Activated CD4-positive, alpha-beta T cell treated with anti-CD3 and anti-CD28 coated beads, Interleukin-2, amount 10 ng/mL, durations not matched to agents 7 days and 5 days (primary cell): ENCODE measurements at regions not wholly inside any gene's neighbourhood (a gene's known extent, or its start where the extent isn't known, plus 50 kb on each side); places are given as distances from the start of the nearest gene placed in this dataset.
"Not testable (repeated sequence)": the region's sequence is repeated elsewhere in the genome, so short reads cannot be mapped to it uniquely, and the experiment has no call there.

Experiments
- CTCF ChIA-PET: fragments of 350-600 bp; sonication (Branson Sonifier 250); formaldehyde crosslinking; loops from one replicate; lab custom pipeline; 2021; ENCODE audit warnings: antibody characterized with exemption; lab: Charles Lee
- POLR2A ChIA-PET: fragments of 350-600 bp; sonication (Branson Sonifier 250); formaldehyde crosslinking; loops from one replicate; lab custom pipeline; 2021; ENCODE audit warnings: antibody characterized with exemption; lab: Charles Lee
- DNase-seq: peaks from one replicate; pipeline ENCODE4 v3.0.0-alpha.2; 2020
- H3K27ac Mint-ChIP-seq: one replicate; pipeline ENCODE4 v1.8.0; 2021; ENCODE audit warnings: mild to moderate bottlenecking, moderate library complexity, mixed read lengths
- H3K27me3 Mint-ChIP-seq: one replicate; pipeline ENCODE4 v1.8.0; 2021; ENCODE audit warnings: mixed read lengths
- H3K36me3 Mint-ChIP-seq: one replicate; pipeline ENCODE4 v1.8.0; 2021; ENCODE audit warnings: low read depth, mixed read lengths
- H3K4me1 Mint-ChIP-seq: one replicate; pipeline ENCODE4 v1.8.0; 2021; ENCODE audit warnings: mixed read lengths
- H3K4me3 Mint-ChIP-seq: one replicate; pipeline ENCODE4 v1.8.0; 2021; ENCODE audit warnings: mild to moderate bottlenecking, moderate library complexity, mixed read lengths
- H3K9me3 Mint-ChIP-seq: one replicate; pipeline ENCODE4 v1.8.0; 2021; ENCODE audit warnings: mixed read lengths

GRCh38 chr16:22633280-22633679, 122.6 kb downstream of the NPIPB5 start:
- H3K9me3 Mint-ChIP-seq = no peaks in the 10 kb centered on the region
- peaks cover 6% of the 10 kb centered on the region for H3K27me3 Mint-ChIP-seq
- no peaks in the 10 kb centered on the region for H3K4me1 Mint-ChIP-seq
- CTCF ChIA-PET = interaction anchor here (1.0 to 1.4 kb wide), 2 partner anchors 9 to 18 kb away, joined by 3 read pairs; no protein-coding TSS in a partner anchor
- H3K27ac Mint-ChIP-seq = no peak overlapping the region
- DNase-seq = no peak
- no peak overlapping the region for H3K4me3 Mint-ChIP-seq
- POLR2A ChIA-PET = no interaction called here
- H3K36me3 Mint-ChIP-seq = no peaks in the 10 kb centered on the region

- POLR2A ChIA-PET = no interaction called here
- H3K4me3 Mint-ChIP-seq = no peak overlapping the region
- H3K36me3 Mint-ChIP-seq = no peaks in the 10 kb centered on the region
- H3K4me1 Mint-ChIP-seq = no peaks in the 10 kb centered on the region
- no peaks in the 10 kb centered on the region for H3K9me3 Mint-ChIP-seq
- H3K27ac Mint-ChIP-seq = no peak overlapping the region
- peaks cover 6% of the 10 kb centered on the region for H3K27me3 Mint-ChIP-seq
- DNase-seq = no peak
- CTCF ChIA-PET = interaction anchor here (1.0 to 1.4 kb wide), 2 partner anchors 8 to 19 kb away, joined by 3 read pairs; no protein-coding TSS in a partner anchor
Measured at GRCh38 chr16:22633799-22634198, 123.1 kb downstream of the NPIPB5 start.

GRCh38 chr16:22634954-22635353, 124.3 kb downstream of the NPIPB5 start:
- CTCF ChIA-PET = no interaction called here
- Mint-ChIP-seq H3K27me3 (peaks cover 6% of the 10 kb centered on the region), H3K4me1 (no peaks in the 10 kb centered on the region), H3K4me3 (no peak overlapping the region), H3K36me3 (no peaks in the 10 kb centered on the region), H3K27ac (no peak overlapping the region), H3K9me3 (no peaks in the 10 kb centered on the region)
- no peak for DNase-seq
- POLR2A ChIA-PET = no interaction called here

- H3K27me3 Mint-ChIP-seq = peaks cover 6% of the 10 kb centered on the region
- ChIA-PET POLR2A (no interaction called here), CTCF (no interaction called here)
- no peaks in the 10 kb centered on the region for H3K9me3 Mint-ChIP-seq
- H3K27ac Mint-ChIP-seq = no peak overlapping the region
- no peak for DNase-seq
- no peaks in the 10 kb centered on the region for H3K4me1 Mint-ChIP-seq
- no peaks in the 10 kb centered on the region for H3K36me3 Mint-ChIP-seq
- H3K4me3 Mint-ChIP-seq = no peak overlapping the region
Measured at GRCh38 chr16:22635357-22635761, 124.7 kb downstream of the NPIPB5 start.

GRCh38 chr16:22635801-22636200, 125.1 kb downstream of the NPIPB5 start:
- no peaks in the 10 kb centered on the region for H3K36me3 Mint-ChIP-seq
- ChIA-PET POLR2A (no interaction called here), CTCF (no interaction called here)
- no peak overlapping the region for H3K4me3 Mint-ChIP-seq
- no peaks in the 10 kb centered on the region for H3K9me3 Mint-ChIP-seq
- no peak overlapping the region for H3K27ac Mint-ChIP-seq
- DNase-seq = no peak
- H3K4me1 Mint-ChIP-seq = no peaks in the 10 kb centered on the region
- H3K27me3 Mint-ChIP-seq = peaks cover 6% of the 10 kb centered on the region

GRCh38 chr16:22638393-22639206, 127.9 kb downstream of the NPIPB5 start:
- peaks cover 3% of the 10 kb centered on the region for H3K27me3 Mint-ChIP-seq
- POLR2A ChIA-PET = interaction anchor here (0.6 kb wide), 1 partner anchor 203 kb away, joined by 3 read pairs; no protein-coding TSS in a partner anchor
- no peaks in the 10 kb centered on the region for H3K36me3 Mint-ChIP-seq
- no peak for DNase-seq
- CTCF ChIA-PET = no interaction called here
- no peak overlapping the region for H3K4me3 Mint-ChIP-seq
- H3K4me1 Mint-ChIP-seq = no peaks in the 10 kb centered on the region
- no peaks in the 10 kb centered on the region for H3K9me3 Mint-ChIP-seq
- no peak overlapping the region for H3K27ac Mint-ChIP-seq

- Mint-ChIP-seq H3K4me1 (no peaks in the 10 kb centered on the region), H3K4me3 (no peak overlapping the region), H3K27ac (no peak overlapping the region), H3K27me3 (no peaks in the 10 kb centered on the region), H3K36me3 (no peaks in the 10 kb centered on the region), H3K9me3 (no peaks in the 10 kb centered on the region)
- POLR2A ChIA-PET = interaction anchor here (0.6 kb wide), 1 partner anchor 12 kb away, joined by 3 read pairs; no protein-coding TSS in a partner anchor
- CTCF ChIA-PET = interaction anchor here (1.5 kb wide), 1 partner anchor 8 kb away, joined by 3 read pairs; no protein-coding TSS in a partner anchor
- peak; percentile 26 for DNase-seq
Measured at GRCh38 chr16:22641131-22641628, 130.5 kb downstream of the NPIPB5 start.

- DNase-seq = no peak
- H3K4me3 Mint-ChIP-seq = no peak overlapping the region
- no peaks in the 10 kb centered on the region for H3K4me1 Mint-ChIP-seq
- H3K36me3 Mint-ChIP-seq = no peaks in the 10 kb centered on the region
- H3K27me3 Mint-ChIP-seq = no peaks in the 10 kb centered on the region
- no peaks in the 10 kb centered on the region for H3K9me3 Mint-ChIP-seq
- POLR2A ChIA-PET = no interaction called here
- CTCF ChIA-PET = interaction anchor here (0.5 to 1.5 kb wide), 2 partner anchors 9 to 55 kb away, joined by 3 read pairs; no protein-coding TSS in a partner anchor
- no peak overlapping the region for H3K27ac Mint-ChIP-seq
Measured at GRCh38 chr16:22642416-22643088, 131.9 kb downstream of the NPIPB5 start.

- H3K36me3 Mint-ChIP-seq, H3K4me3 Mint-ChIP-seq, DNase-seq, POLR2A ChIA-PET, H3K9me3 Mint-ChIP-seq, CTCF ChIA-PET, H3K27ac Mint-ChIP-seq, H3K27me3 Mint-ChIP-seq, H3K4me1 Mint-ChIP-seq: not testable (repeated sequence)
Measured at GRCh38 chr16:22643203-22643602, 132.5 kb downstream of the NPIPB5 start.

- Mint-ChIP-seq H3K27me3 (no peaks in the 10 kb centered on the region), H3K9me3 (no peaks in the 10 kb centered on the region), H3K27ac (no peak overlapping the region), H3K36me3 (no peaks in the 10 kb centered on the region), H3K4me3 (no peak overlapping the region), H3K4me1 (no peaks in the 10 kb centered on the region)
- POLR2A ChIA-PET = no interaction called here
- CTCF ChIA-PET = no interaction called here
- DNase-seq = no peak
Measured at GRCh38 chr16:22643886-22644285, 133.2 kb downstream of the NPIPB5 start.

- Mint-ChIP-seq H3K4me3 (no peak overlapping the region), H3K9me3 (no peaks in the 10 kb centered on the region), H3K4me1 (no peaks in the 10 kb centered on the region), H3K27me3 (no peaks in the 10 kb centered on the region), H3K27ac (no peak overlapping the region), H3K36me3 (no peaks in the 10 kb centered on the region)
- CTCF ChIA-PET = no interaction called here
- DNase-seq = no peak
- POLR2A ChIA-PET = no interaction called here
Measured at GRCh38 chr16:22645868-22646267, 135.2 kb downstream of the NPIPB5 start.

- Mint-ChIP-seq H3K4me1 (no peaks in the 10 kb centered on the region), H3K27ac (no peak overlapping the region), H3K9me3 (no peaks in the 10 kb centered on the region), H3K27me3 (no peaks in the 10 kb centered on the region), H3K36me3 (no peaks in the 10 kb centered on the region), H3K4me3 (no peak overlapping the region)
- no peak for DNase-seq
- POLR2A ChIA-PET = no interaction called here
- CTCF ChIA-PET = no interaction called here
Measured at GRCh38 chr16:22646948-22647556, 136.4 kb downstream of the NPIPB5 start.

GRCh38 chr16:22648141-22648540, 137.4 kb downstream of the NPIPB5 start:
- ChIA-PET CTCF (no interaction called here), POLR2A (no interaction called here)
- H3K27me3 Mint-ChIP-seq = peaks cover under 1% of the 10 kb centered on the region
- H3K27ac Mint-ChIP-seq = no peak overlapping the region
- no peaks in the 10 kb centered on the region for H3K4me1 Mint-ChIP-seq
- no peaks in the 10 kb centered on the region for H3K9me3 Mint-ChIP-seq
- H3K4me3 Mint-ChIP-seq = no peak overlapping the region
- no peak for DNase-seq
- H3K36me3 Mint-ChIP-seq = no peaks in the 10 kb centered on the region
